GM18517 (cell line): ENCODE measurements at regions not wholly inside any gene's neighbourhood (a gene's known extent, or its start where the extent isn't known, plus 50 kb on each side); places are given as distances from the start of the nearest gene placed in this dataset.
"Not testable (repeated sequence)": the region's sequence is repeated elsewhere in the genome, so short reads cannot be mapped to it uniquely, and the experiment has no call there.

Experiments used
- ATAC-seq: cut with Tn5 transposase; IDR thresholded peaks from one replicate; pipeline ENCODE4 v1.9.1; 2021; ENCODE audit warnings: mild to moderate bottlenecking, moderate library complexity; ENCODE audit not compliant: unreplicated experiment

- ATAC-seq: no peak
These were observed 139.9 kb upstream of the USP9X start for GRCh38 chrX:40945361-40945713.

GRCh38 chrX:40947276-40947675 is 138.0 kb upstream of the USP9X start:
- ATAC-seq: no peak

GRCh38 chrX:40949071-40949470 is 136.2 kb upstream of the USP9X start:
- no peak for ATAC-seq

GRCh38 chrX:40950546-40950945 is 134.7 kb upstream of the USP9X start:
- ATAC-seq: no peak

- ATAC-seq: not testable (repeated sequence)
These were observed 133.8 kb upstream of the USP9X start for GRCh38 chrX:40951407-40951806.

GRCh38 chrX:40952855-40953254 is 132.4 kb upstream of the USP9X start:
- no peak for ATAC-seq

GRCh38 chrX:40953369-40953768 is 131.9 kb upstream of the USP9X start:
- ATAC-seq: no peak

GRCh38 chrX:40960041-40960440 is 125.2 kb upstream of the USP9X start:
- no peak for ATAC-seq

GRCh38 chrX:40962793-40963407 is 122.3 kb upstream of the USP9X start:
- no peak for ATAC-seq

- ATAC-seq: no peak
These were observed 121.2 kb upstream of the USP9X start for GRCh38 chrX:40964008-40964407.

GRCh38 chrX:40964633-40965586 is 120.3 kb upstream of the USP9X start:
- ATAC-seq: no peak

- ATAC-seq: no peak
These were observed 118.9 kb upstream of the USP9X start for GRCh38 chrX:40966213-40966820.

- no peak for ATAC-seq
These were observed 117.1 kb upstream of the USP9X start for GRCh38 chrX:40968180-40968579.

- ATAC-seq: no peak
These were observed 113.5 kb upstream of the USP9X start for GRCh38 chrX:40971736-40972135.

GRCh38 chrX:40973619-40974018 is 111.6 kb upstream of the USP9X start:
- no peak for ATAC-seq

- no peak for ATAC-seq
These were observed 109.3 kb upstream of the USP9X start for GRCh38 chrX:40975951-40976350.

- no peak for ATAC-seq
These were observed 108.3 kb upstream of the USP9X start for GRCh38 chrX:40976981-40977380.

GRCh38 chrX:40984962-40985361 is 100.3 kb upstream of the USP9X start:
- ATAC-seq: no peak

GRCh38 chrX:40987413-40987812 is 97.8 kb upstream of the USP9X start:
- ATAC-seq: no peak

GRCh38 chrX:40988100-40988499 is 97.1 kb upstream of the USP9X start:
- ATAC-seq: no peak

- ATAC-seq: not testable (repeated sequence)
These were observed 91.8 kb upstream of the USP9X start for GRCh38 chrX:40993395-40993794.
